Effector memory CD4-positive, alpha-beta T cell (primary cell): ENCODE measurements at regions not wholly inside any gene's neighbourhood (a gene's known extent, or its start where the extent isn't known, plus 50 kb on each side); places are given as distances from the start of the nearest gene placed in this dataset.

Experiments used
- DNase-seq, 3 donors: peaks; one replicate each; pipeline ENCODE4 v3.0.0-alpha.2; 2020
- H3K27ac ChIP-seq: 2 replicates; pipeline ENCODE4 v1.7.0; 2013; ENCODE audit warnings: mild to moderate bottlenecking, low read length, moderate library complexity; ENCODE audit not compliant: insufficient read depth, poor library complexity, severe bottlenecking
- H3K27me3 ChIP-seq: replicated peaks from 2 replicates; pipeline ENCODE4 v1.7.0; 2013; ENCODE audit warnings: mild to moderate bottlenecking, low read length; ENCODE audit not compliant: insufficient read depth, control insufficient read depth, poor library complexity, severe bottlenecking
- H3K36me3 ChIP-seq: 2 replicates; pipeline ENCODE4 v1.7.0; 2013; ENCODE audit warnings: mild to moderate bottlenecking, low read length, moderate library complexity; ENCODE audit not compliant: control insufficient read depth, insufficient read depth
- H3K4me1 ChIP-seq: 2 replicates; pipeline ENCODE4 v1.7.0; 2013; ENCODE audit warnings: low read length, mild to moderate bottlenecking; ENCODE audit not compliant: control insufficient read depth, insufficient read depth, poor library complexity, severe bottlenecking
- H3K4me3 ChIP-seq: 2 replicates; pipeline ENCODE4 v1.7.0; 2013; ENCODE audit warnings: low read length, low read depth, mild to moderate bottlenecking; ENCODE audit not compliant: insufficient read depth, poor library complexity, severe bottlenecking
- H3K9me3 ChIP-seq: 2 replicates; pipeline ENCODE4 v1.7.0; 2013; ENCODE audit warnings: mild to moderate bottlenecking, low read length, moderate library complexity; ENCODE audit not compliant: control insufficient read depth

DNA sequence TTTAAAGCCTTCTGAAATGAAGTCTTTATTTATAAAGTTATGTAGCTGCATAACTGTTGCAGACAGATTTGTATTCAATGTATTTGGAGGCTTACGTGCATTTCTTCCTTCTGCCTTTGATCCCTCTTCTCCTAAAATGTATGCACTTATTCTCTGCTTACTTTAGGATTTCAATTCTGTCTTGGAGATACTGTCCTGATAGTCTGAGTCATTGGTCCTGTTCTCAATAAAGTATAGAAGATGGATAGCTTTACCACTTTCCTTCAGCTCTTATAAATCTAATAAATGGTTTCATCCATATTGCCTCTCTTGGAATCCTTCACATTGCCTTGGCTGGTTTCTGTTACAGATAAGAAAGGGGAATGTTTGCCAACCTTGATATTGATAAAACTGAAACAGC is 430.1 kb upstream of the CAMK1G start:
- Histone ChIP-seq H3K27ac (no peak overlapping the region), H3K4me1 (no peaks in the 10 kb centered on the region), H3K27me3 (no peaks in the 10 kb centered on the region), H3K9me3 (no peaks in the 10 kb centered on the region), H3K4me3 (no peak overlapping the region), H3K36me3 (no peaks in the 10 kb centered on the region)
- DNase-seq, result no peak

GRCh38 chr1:209154912-209155311 is 428.6 kb upstream of the CAMK1G start:
- Histone ChIP-seq H3K27me3 (no peaks in the 10 kb centered on the region), H3K36me3 (no peaks in the 10 kb centered on the region), H3K4me3 (no peak overlapping the region), H3K27ac (no peak overlapping the region), H3K4me1 (no peaks in the 10 kb centered on the region), H3K9me3 (no peaks in the 10 kb centered on the region)
- DNase-seq, result no peak

DNA sequence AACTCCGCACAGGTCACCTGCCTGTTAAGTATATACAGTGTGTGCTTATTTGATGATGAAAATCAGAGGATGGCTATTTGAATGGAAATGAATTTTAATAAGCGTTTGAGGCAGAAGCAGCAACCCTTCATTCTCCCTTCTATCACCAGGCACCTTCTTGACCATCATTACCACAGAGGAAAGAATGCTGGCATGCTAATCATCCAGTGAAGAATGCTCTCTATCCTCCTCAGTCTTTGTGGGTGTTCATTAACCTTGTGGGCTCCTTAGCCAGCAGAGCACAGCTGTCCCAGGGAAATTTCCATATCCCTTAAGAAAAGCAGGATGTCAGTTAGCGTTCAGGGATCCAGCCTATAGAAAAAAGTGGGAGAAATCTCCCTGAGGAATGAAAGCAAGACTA is 428.0 kb upstream of the CAMK1G start:
- H3K9me3 ChIP-seq, result no peaks in the 10 kb centered on the region
- no peak for DNase-seq
- no peaks in the 10 kb centered on the region for H3K4me1 ChIP-seq
- H3K27ac ChIP-seq, result no peak overlapping the region
- no peak overlapping the region for H3K4me3 ChIP-seq
- no peaks in the 10 kb centered on the region for H3K27me3 ChIP-seq
- no peaks in the 10 kb centered on the region for H3K36me3 ChIP-seq

DNA sequence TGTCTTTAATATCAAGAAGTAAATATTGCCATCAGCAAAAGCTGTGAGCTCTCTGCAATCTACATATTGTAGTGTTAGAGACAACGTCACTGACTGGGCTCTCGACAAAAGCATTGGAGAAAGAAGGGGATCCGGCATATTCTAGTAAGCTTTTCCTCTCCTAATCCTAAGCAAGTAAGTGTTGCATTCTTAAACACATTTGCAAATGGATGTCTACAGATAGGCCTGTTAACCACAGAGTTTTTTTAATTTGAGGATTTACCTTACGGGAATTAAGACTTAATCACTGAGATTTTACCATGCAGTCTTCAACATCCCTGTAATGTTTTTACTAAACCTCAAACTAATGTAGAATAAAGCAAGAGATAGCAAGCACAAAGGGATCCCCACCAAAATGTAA is 426.5 kb upstream of the CAMK1G start:
- Histone ChIP-seq H3K27me3 (no peaks in the 10 kb centered on the region), H3K36me3 (no peaks in the 10 kb centered on the region), H3K4me1 (no peaks in the 10 kb centered on the region), H3K9me3 (no peaks in the 10 kb centered on the region), H3K27ac (no peak overlapping the region), H3K4me3 (no peak overlapping the region)
- DNase-seq, result no peak

DNA sequence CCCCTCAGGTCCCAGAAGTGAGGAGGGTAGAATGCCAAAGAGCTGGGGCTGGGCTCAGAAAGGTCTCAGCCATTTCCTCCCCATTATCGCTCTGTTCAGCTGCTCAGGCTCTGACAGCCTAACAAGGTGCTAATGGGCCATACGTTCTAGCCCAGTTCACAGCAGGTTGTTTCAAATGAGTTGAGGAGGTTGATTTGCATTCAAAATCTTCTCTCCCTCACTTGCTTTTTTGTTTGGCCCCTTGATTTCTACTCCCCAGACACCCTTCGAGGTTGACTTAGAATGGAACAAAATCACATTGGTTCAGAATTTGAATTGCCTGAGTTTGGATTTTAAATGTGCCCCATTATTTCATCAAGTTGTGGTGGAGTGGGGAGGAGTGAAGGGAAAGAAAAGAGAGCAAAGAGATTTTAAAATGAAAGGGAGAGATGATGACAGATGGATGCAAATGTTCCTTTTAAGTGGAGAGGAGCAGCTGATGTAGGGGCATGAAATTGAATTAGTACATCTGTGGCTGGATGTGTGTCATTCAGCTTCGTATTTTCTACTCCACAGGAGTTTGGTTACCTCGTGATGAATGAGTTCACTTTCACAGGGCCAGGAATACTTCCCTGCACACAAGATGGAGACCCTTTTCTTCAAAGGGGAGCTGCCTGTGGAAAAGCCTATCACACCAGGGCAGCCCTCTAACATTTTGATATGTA is 425.8 kb upstream of the CAMK1G start:
- no peak for DNase-seq
- Histone ChIP-seq H3K9me3 (no peaks in the 10 kb centered on the region), H3K36me3 (no peaks in the 10 kb centered on the region), H3K27ac (no peak overlapping the region), H3K27me3 (no peaks in the 10 kb centered on the region), H3K4me3 (no peak overlapping the region), H3K4me1 (no peaks in the 10 kb centered on the region)

GRCh38 chr1:209158851-209159250 is 424.7 kb upstream of the CAMK1G start:
- Histone ChIP-seq H3K4me1 (no peaks in the 10 kb centered on the region), H3K36me3 (no peaks in the 10 kb centered on the region), H3K27me3 (no peaks in the 10 kb centered on the region), H3K9me3 (no peaks in the 10 kb centered on the region), H3K27ac (no peak overlapping the region), H3K4me3 (no peak overlapping the region)
- DNase-seq, result no peak

- no peaks in the 10 kb centered on the region for H3K9me3 ChIP-seq
- H3K4me3 ChIP-seq, result no peak overlapping the region
- no peak for DNase-seq
- no peaks in the 10 kb centered on the region for H3K4me1 ChIP-seq
- H3K36me3 ChIP-seq, result no peaks in the 10 kb centered on the region
- H3K27me3 ChIP-seq, result no peaks in the 10 kb centered on the region
- no peak overlapping the region for H3K27ac ChIP-seq
Observed at GRCh38 chr1:209160230-209160629, 423.3 kb upstream of the CAMK1G start.

DNA sequence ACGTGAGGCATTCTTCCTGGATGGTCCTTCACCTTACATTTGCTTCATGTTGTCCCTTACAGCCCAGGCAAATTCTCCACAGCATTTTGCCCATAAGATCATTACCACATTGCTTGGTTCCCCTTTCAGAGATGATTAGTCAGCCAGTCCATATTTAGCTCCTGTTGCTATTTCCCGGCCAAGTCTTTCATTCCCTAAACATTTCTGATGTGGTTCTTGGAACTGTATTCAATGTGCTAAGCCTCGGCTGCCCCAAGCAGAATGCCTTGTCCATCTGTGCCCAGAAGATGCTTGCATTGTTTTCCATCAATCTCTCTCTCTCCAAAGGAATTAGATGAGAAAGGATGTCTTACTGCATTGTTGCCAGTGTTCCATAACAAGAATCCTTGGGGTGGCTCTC is 420.9 kb upstream of the CAMK1G start:
- Histone ChIP-seq H3K36me3 (no peaks in the 10 kb centered on the region), H3K4me1 (no peaks in the 10 kb centered on the region), H3K4me3 (no peak overlapping the region), H3K27ac (no peak overlapping the region), H3K9me3 (no peaks in the 10 kb centered on the region), H3K27me3 (peaks cover 3% of the 10 kb centered on the region)
- no peak for DNase-seq

DNA sequence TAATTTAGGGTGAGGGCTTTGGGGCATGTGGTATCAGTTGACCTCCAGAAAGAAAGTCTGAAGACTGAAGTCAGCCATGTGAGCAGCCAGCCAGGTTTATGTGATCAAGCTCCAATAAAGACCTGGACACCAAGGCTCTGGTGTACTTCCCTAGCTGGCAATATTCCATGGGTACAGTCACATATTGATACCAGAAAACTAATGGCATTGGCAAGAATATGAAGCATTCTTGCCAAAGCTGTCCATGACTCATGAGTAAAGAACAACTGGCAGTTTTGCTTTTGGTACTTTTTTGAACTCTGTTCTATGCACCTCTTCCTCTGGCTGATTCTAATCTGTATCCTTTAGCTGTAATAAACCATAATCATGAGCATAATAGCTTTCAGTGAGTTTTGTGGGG is 415.3 kb upstream of the CAMK1G start:
- DNase-seq, result no peak
- no peak overlapping the region for H3K4me3 ChIP-seq
- H3K36me3 ChIP-seq, result no peaks in the 10 kb centered on the region
- H3K4me1 ChIP-seq, result no peaks in the 10 kb centered on the region
- no peak overlapping the region for H3K27ac ChIP-seq
- no peaks in the 10 kb centered on the region for H3K9me3 ChIP-seq
- H3K27me3 ChIP-seq, result peaks cover 3% of the 10 kb centered on the region

DNA sequence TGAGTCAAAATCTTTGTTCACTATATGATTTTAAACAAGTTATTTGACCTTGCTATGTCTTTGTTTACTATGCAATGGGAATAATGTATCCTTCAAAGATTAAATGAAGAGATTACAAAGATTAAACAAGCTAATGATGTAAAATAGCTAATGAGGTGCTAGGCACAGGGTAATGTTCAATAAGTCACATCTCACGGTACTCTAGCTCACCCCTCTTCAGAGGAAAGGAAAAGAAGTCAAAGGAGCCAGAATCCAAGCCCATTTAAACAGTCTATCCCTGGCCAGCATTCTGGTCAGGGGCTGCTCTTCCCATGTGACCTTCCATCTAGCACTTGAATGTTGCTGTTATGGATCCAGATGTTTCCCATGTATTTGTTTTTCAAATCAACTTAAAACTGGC is 412.4 kb upstream of the CAMK1G start:
- Histone ChIP-seq H3K36me3 (no peaks in the 10 kb centered on the region), H3K27me3 (peaks cover under 1% of the 10 kb centered on the region), H3K4me3 (no peak overlapping the region), H3K27ac (no peak overlapping the region), H3K4me1 (no peaks in the 10 kb centered on the region), H3K9me3 (no peaks in the 10 kb centered on the region)
- DNase-seq, result no peak
